GM04503 (cell line): ENCODE measurements at regions not wholly inside any gene's neighbourhood (a gene's known extent, or its start where the extent isn't known, plus 50 kb on each side); places are given as distances from the start of the nearest gene placed in this dataset.

Experiments
- DNase-seq: peaks from one replicate; pipeline ENCODE4 v3.0.0-alpha.2; 2012; ENCODE audit warnings: low read depth

DNA sequence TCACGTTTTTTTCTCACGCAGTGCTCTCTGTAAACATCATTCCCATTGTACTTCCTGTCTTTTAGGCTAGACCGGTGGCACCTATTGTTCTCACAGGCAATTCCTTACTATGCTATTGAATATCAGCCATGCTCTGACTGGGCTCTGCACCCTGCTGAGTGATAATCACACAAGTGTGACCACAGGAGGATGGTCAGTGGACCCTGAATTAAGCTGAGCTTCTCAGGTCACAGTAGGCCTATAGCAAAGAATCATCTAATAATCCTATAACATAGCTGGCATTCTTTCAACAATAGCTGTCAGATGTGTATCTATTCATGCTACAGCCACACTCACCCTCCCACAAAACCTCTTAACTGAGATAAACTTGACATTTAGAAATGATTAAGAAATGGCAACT is 2399.8 kb upstream of the TENM3 start:
- DNase-seq = no peak

- DNase-seq = no peak
Observed at GRCh38 chr4:179855469-179855868, 2387.7 kb upstream of the TENM3 start.

DNA sequence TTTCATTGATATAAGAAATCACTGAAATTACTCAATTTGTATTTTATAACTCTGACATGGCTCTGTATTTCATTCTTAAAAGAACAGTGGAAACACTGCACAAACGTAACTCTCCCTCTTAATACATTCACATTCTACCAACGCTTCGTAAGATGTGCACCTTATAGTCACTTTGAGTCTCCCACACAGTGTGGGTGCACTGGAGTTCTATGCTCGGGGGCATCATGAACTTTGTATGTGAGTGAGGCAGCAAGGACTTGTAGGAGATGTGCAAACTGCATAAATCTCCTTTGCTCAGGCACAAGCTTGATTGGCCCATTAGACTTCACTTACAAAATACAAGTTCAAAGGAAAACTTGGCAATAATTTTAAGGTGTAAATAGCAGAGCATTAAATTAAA is 2385.0 kb upstream of the TENM3 start:
- DNase-seq = no peak

GRCh38 chr4:179867300-179867878 is 2375.8 kb upstream of the TENM3 start:
- DNase-seq = no peak

DNA sequence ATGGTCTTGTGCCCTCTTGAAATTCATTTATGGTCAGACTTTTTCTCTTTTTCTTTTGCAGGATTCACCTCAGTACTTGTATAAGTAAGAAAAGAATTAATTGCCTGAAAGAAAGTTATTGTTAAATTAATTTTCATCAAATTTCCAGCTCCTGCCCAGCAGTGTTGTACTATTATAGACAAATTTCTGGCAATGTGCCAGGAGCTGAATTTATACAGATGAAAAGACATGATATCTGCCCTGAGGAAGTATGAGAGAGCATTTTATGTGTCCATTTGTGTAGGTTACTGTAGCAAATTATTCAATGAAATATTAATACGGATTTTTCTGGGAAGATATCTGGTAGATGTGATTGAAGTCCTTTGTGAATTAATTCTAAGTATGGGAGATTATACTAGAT is 2371.5 kb upstream of the TENM3 start:
- no peak for DNase-seq

DNA sequence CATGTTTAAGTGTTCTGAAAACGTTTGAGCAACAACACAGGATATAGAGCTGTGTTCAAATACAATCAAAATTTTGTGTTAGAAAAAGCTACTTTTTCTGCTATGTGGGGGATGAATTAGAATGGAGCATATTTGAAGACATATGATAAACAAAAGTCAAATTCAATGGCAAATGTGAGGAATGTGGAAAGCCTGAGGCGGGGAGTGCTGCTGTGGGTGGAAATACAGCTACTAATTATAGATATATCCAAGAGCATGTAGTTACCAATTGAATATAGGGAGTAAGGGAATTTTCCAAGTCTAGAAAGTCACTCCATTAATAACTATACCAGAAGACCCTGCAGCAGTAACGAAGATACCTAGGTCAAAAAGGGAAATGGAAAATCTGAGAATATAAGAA is 2370.4 kb upstream of the TENM3 start:
- DNase-seq = no peak

GRCh38 chr4:179880756-179881155 is 2362.4 kb upstream of the TENM3 start:
- DNase-seq = no peak

DNA sequence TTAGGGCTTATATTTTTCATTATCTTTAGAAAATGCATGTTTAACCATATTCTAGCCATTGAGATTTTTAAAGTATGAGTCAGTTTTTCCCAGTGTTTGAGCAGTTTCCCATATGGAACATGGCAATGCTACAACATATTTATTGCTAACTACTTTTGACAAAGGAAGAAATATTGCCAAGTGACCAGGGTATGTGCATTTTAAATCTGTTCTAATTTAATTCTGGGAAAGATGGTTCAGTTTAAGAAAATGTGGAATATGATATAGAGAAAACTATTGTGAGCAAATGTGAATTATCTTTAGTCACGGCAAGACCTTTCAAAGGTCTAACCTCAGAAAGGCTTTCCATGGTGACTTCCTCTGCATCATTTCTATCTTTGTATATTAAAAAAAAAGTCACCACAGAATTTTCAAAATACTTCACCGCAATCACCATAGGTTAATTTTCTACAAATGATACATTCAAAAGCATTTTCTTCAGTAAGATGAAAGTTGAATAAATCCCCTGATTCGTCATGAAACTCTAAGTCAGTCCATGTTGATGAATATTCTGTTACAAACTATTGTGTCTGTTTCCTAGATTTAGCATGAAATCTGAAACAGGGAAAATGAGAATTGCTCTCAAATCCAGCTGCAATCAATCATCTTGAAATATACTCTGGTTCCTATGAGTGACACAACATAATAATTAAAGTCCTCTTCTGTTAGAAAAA is 2349.0 kb upstream of the TENM3 start:
- DNase-seq = no peak

GRCh38 chr4:179919587-179919986 is 2323.6 kb upstream of the TENM3 start:
- no peak for DNase-seq

GRCh38 chr4:179927473-179927872 is 2315.7 kb upstream of the TENM3 start:
- no peak for DNase-seq

- no peak for DNase-seq
Observed at GRCh38 chr4:179941911-179942310, 2301.3 kb upstream of the TENM3 start.

DNA sequence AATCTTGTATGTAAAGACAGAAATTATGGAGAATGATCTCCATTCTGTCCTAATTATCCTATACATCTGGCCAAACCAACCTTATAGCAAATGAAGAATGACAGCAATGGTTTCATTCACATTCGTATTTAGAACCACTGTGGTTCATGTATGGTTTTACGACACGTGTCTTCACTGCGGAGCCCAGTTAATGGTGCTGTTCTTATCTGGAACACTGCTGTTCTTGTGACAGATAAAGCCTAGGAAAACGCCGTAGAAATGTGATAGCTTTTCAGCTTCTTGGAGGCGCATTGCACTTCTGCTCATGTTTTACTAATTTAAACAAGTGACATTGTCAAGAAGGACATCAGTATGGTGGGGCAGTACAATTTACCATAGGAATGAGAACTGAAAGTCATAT is 2266.4 kb upstream of the TENM3 start:
- DNase-seq = no peak

DNA sequence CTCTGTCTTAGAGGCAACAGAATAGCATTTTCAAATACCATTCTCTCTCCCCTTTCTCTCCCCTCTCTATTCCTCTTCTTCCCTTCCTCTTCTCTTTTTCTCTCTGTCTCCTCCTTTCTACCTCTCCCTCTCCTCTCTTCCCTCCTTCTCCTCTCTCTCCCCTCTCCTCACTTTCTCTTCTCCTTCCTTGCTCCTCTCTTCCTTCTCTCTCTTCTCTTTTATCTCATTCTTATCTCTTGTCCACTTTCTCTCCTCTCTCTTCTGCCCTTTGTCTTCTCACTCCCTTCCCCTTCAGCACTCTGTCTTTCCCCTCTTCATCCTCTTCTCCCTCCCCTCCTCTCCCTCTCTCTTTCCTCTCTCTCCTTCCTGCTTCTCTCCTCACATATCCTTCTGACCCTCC is 2265.8 kb upstream of the TENM3 start:
- no peak for DNase-seq

GRCh38 chr4:179981161-179981560 is 2262.0 kb upstream of the TENM3 start:
- no peak for DNase-seq

DNA sequence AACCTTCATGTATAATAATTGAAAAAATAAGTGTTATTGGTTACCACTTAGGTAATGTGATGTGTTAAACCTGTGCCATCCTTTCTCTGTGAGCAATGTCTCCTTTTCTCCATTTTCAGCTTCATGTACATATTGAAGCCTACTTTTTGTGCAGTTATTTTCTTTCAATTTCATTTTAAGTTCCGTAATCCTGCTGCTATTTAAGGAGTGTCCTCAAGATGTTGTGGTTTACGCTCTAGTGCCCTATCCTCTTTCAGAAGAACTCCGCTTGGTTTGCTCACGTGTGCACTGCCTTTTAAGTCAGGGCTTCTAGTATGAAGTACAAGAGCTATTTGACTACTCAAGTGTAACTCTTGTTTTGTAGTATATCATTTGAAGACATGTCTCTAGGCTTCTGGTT is 2253.2 kb upstream of the TENM3 start:
- DNase-seq = no peak

DNA sequence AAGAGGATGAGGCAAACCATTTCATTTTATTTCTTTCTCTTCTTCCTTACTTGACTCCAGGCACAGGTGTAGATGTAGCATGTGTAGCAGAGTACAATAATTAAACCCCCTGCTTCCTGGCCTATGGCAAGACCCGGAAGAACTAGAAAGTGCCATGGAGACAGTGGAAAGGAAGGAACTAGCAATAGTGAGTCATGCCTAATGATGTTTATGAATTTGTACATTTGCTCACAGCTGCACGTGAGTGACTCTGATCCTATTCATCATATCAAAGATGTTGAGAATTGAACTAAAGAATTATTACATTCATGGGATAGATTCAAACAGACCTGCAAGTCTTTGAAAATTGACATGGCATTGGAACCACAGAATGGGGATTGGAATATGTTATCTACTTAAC is 2233.9 kb upstream of the TENM3 start:
- DNase-seq = no peak

DNA sequence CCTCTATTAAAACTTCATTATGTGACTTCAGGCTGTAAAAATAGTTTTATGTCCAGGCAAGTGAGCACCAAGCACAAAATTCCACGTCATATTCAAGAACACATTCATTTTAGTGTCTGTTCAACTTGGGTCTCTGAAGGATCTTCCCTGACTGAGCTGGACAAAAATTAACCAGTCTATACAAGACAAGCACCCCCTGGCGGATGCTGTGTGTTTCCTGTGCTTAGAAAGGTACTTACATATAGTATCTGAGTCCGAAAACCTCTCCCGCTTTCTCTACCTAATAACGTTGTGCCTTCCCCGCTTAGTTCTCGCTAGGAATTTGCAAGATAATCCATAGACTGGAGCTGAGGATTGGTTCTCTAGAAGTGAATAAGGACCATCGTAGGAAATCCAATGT is 2214.5 kb upstream of the TENM3 start:
- DNase-seq = no peak

- no peak for DNase-seq
Observed at GRCh38 chr4:180031330-180031729, 2211.9 kb upstream of the TENM3 start.

DNA sequence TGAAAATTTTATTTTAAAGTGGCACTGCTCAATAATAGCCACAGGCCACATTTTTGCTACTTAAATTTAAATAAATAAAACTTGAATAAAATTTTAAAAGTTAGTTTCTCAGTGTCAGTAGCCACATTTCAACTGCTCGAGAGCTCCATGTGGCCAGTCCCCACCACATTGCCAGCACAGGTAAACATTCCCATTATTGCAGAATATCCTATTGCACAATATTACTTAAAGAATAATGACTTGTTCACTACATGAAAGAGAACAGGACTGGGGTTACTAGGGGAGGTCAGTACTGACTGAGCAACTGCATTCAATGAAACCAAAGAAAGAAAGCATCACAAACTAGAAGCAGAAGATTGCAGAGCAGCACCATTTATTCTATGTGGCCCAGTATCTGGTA is 2201.6 kb upstream of the TENM3 start:
- DNase-seq = no peak

DNA sequence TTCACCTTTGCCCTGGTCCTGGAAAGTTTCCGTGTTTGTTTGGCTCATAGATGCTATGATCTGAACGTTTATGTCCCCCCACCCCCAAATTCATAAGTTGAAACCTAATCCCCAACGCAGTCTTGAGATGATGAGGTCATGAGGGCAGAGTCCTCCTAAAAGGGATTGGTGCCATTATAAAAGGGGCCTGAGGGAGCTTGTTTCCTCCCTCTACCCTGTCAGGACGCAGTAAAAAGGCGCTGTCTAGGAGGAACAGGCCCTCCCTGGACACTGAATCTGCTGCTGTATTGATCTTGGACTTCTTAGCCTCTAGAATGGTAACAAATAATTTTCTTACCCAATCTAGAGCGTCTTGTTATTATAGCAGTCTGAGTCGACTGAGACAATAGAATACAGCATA is 2190.6 kb upstream of the TENM3 start:
- DNase-seq = no peak

DNA sequence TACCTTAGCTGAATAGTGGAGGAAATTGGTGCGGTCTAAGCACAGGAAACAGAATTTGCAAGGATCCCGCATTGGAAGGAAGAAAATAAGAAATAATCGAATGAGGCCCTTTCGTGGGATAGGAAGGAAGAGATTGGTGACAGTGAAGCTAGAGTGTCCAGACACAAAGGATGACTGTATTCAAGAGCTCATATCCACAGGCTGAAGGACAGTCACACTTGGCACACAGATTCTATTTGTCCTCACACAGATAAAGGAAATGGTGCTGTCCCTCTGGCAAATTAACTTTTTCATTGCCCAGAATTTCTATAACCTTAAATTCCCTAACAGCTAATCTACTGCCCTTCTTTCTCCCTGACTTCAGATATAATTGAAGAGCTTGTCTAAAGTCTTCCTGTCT is 2188.9 kb upstream of the TENM3 start:
- no peak for DNase-seq

- DNase-seq = no peak
Observed at GRCh38 chr4:180057299-180057721, 2185.9 kb upstream of the TENM3 start.

DNA sequence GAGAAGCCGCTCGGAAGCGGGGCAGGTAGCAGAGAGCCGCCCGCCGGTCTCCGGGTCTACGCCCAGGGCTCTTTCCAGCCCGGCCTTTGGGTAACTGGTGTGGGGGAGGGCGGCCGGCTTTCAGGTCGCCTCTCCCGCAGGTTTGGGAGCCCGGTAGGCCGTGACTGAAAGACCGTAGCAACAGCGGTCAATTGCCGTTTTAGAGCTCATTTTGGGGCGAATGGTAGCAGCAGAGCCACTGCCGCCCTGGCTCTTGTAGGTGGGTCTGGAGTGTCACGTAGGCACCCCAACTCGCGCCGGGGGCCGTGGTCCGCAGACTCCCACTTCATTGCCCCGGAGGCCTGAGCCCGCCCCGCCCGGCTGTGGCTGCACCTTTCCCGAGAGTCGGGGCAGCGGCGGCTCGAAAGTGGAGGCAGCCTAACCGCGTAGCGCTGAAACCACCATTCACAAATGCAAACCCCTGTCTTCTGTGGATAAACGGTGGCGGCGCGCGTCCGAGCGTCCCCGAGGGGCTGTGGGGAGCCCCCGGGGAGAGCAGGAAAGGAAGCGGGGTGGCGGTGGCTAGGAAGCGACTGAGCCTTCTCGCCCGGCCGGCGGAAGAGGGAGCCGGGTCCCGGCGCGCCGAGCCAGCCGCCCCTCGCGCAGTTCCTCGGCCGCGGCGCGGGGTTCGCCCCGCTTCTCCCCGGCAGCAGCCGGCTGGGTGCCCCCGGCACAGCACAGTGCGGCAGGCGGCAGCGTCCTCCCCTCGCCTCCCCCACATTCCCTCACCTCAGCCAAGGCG is 2185.1 kb upstream of the TENM3 start:
- DNase-seq = no peak
